ENCODE measurements at regions not wholly inside any gene's neighbourhood (a gene's known extent, or its start where the extent isn't known, plus 50 kb on each side); places are given as distances from the start of the nearest gene placed in this dataset.
"Not testable (repeated sequence)": the region's sequence is repeated elsewhere in the genome, so short reads cannot be mapped to it uniquely, and the experiment has no call there.

DNA sequence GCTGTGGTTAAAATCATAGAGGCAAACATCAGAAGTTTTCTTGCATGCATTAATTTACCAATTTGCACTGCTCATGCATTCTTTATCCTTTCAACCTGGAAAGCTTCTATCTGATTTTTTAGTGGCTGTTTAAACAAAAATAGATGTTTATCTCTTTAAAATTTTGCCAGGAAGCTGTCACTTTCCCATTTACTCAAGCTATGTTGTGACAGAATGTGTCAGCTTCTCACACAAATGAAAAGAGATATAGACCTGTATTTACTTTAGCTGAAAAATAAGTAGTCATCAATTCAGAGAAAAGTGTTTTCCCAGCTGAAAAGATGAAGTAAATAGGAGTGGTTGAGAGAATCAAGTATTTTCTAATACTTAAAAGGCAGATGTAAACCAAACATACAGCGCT is 872.8 kb downstream of the DACH1 start:
- DNase-seq (ENCODE audit: low spot score) = no peak

DNA sequence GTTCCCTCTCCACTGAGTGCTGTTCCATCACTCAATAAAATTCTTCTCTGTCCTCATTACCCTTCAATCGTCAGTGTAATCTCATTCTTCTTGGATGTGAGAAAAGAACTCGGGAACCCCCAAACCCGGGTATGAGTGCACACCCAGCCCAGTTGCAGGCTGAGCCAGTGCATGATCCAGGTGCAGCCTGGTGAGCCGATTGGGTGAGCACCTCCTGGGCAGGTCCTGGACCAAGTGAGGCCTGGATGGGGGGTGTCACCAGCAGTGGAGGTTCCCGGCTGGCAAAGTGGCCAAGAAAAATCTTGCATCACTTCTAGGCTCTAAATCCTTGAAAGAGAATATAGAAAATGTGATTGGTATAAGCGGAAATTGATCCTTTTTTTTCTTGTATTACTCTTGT is 878.8 kb upstream of the KLHL1 start:
- DNase-seq (ENCODE audit: low spot score) = no peak

GRCh38 chr13:70985371-70985770 is 877.1 kb upstream of the KLHL1 start:
- no peak for DNase-seq (ENCODE audit: low spot score)

- DNase-seq (ENCODE audit: low spot score) = not testable (repeated sequence)
Observed at GRCh38 chr13:70981219-70981618, 873.0 kb upstream of the KLHL1 start.

- no peak for DNase-seq (ENCODE audit: low spot score)
Observed at GRCh38 chr13:70969321-70969720, 861.1 kb upstream of the KLHL1 start.

DNA sequence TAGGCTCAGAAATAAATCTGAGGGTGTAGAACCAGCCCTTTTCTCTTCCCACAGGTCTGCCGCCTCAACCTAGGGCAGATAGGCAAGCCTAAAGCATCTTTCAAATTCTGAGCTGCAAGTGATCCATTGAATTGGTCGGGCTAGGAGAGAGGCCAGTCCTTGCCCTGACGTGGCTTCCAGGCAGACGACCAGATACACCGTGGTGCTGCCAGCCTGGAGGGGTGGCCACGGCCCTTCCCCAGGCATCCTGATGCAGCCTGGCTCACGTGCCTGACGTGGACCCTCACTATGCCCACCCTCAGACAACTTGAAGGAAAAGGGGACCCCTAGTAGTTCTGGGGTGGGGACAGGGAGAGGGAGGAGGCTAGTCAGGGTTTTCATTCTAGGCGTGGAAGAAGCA is 859.3 kb upstream of the KLHL1 start:
- DNase-seq (ENCODE audit: low spot score) = no peak

DNA sequence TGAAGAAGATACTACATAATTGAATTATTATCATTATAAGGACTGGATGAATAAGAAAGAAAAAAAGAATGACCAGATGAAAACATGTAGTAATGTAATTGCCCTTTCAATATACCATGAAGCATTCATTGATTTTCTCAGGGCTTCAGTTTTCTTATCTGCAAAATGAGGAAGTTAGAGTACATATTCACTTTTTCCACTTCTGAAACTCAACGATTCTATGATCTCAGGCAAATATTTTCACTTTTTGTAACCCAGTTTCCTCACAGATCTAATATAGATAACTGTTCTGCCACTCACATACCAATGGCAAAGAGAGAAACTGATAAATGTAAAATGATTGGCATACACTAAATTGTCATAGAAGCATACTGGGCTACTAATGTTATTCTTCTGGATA is 856.6 kb upstream of the KLHL1 start:
- no peak for DNase-seq (ENCODE audit: low spot score)

DNA sequence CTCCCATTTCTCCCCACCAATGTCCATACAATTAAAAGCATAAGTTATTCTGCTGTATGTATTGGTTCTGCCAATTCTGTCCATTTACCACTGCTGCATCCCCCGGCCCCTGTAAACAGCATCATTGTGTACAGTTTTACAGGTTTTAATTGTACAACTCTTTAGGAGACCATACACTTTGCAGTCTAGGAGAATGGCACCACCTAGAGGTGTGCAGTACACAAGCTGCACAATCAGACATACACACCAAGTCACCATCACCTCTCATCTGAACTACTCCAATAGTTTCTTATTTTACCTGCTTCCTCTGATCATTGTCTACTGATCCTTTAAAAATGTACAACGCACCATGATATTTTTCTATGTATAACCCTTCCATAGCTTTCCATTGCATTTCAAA is 855.9 kb upstream of the KLHL1 start:
- DNase-seq (ENCODE audit: low spot score) = no peak

- no peak for DNase-seq (ENCODE audit: low spot score)
Observed at GRCh38 chr13:70960841-70961443, 852.7 kb upstream of the KLHL1 start.

DNA sequence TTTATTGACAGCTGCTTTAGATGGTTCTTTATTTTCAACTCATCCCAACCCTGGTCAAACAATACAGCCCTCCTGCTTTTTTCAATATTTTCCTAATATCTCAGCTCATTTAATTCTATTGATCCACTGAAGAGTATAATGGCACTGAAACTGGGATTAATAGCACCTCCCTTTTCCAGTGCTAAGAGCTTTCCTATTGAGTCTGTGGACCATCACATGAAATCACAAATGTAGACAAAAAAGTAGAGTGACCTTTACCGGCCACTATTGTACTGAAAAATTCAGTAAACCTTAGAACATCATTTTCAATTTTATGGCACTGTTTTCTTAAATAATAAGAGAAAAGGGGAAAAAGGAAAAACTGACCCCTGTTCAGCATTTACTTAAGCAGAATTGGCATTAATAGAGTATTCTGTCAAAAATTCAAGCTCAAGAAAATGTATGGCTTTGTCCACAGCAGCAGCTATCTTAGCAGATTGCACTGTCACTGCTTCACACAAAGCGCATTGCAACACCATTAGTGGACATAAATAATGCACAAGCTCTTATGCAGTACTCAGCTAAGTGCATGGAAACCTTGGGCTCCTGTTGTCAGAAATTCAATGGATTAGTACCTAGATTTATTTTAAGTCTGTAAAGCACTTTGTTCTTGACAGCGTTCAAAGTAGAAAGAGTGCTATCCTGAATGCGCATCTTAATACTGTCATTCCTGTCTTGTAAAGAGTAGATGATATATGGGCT is 851.0 kb upstream of the KLHL1 start:
- no peak for DNase-seq (ENCODE audit: low spot score)

- no peak for DNase-seq (ENCODE audit: low spot score)
Observed at GRCh38 chr13:70955887-70956286, 847.6 kb upstream of the KLHL1 start.

DNA sequence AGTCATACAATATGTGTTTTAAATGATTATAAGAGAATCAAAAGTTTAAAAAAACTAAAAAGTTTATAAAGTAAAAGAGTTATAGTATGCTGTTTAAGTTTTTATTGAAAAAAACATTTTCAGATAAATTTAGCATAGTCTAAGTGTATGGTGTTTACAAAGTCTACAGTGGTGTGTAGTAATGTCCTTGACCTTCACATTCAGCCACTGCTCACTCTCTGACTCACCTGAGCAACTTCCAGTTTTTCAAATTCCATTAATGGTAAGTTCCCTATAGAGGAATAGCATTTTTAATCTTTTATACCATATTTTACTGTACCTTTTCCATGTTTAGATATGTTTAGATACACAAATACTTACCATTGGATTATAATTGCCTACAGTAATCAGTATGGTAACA is 842.4 kb upstream of the KLHL1 start:
- no peak for DNase-seq (ENCODE audit: low spot score)

- no peak for DNase-seq (ENCODE audit: low spot score)
Observed at GRCh38 chr13:70945506-70945905, 837.3 kb upstream of the KLHL1 start.

GRCh38 chr13:70941454-70941853 is 833.2 kb upstream of the KLHL1 start:
- no peak for DNase-seq (ENCODE audit: low spot score)

DNA sequence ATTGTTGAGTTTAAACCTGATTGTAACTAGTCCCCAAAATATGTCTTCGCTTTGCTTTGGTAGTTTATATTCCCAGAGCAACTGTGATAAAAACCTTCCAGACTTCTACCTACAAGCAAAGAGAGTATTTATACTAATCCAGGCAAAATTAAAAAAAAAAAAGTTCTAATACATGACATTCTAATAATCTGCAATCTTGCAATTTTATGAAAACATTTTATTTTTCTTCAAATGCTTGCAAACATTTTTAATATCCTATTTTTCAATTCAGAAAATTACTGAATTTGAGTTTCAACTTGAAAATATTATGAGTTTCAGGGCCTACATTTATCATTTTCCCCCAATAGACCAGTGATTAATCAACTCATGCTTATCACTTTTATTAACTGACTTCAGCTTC is 830.2 kb upstream of the KLHL1 start:
- DNase-seq (ENCODE audit: low spot score) = no peak

DNA sequence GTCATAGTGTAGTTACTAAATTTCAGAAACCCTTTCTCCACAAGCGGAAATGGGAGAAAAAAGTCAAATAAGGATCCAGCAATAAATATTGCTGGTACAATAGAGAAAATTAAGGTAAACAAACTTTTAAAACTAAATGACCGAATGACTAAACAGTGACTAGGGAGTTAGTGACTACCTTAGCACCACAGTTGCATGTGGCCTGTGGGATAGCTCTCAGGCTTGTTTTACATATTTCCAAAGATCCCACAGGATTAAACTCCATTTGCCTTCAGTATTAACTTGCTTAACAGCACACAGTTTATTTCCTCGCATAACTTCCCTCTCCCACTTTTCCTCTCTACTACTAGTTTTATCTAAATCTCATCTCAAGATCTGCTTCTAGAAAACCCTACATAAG is 824.3 kb upstream of the KLHL1 start:
- DNase-seq (ENCODE audit: low spot score) = no peak

DNA sequence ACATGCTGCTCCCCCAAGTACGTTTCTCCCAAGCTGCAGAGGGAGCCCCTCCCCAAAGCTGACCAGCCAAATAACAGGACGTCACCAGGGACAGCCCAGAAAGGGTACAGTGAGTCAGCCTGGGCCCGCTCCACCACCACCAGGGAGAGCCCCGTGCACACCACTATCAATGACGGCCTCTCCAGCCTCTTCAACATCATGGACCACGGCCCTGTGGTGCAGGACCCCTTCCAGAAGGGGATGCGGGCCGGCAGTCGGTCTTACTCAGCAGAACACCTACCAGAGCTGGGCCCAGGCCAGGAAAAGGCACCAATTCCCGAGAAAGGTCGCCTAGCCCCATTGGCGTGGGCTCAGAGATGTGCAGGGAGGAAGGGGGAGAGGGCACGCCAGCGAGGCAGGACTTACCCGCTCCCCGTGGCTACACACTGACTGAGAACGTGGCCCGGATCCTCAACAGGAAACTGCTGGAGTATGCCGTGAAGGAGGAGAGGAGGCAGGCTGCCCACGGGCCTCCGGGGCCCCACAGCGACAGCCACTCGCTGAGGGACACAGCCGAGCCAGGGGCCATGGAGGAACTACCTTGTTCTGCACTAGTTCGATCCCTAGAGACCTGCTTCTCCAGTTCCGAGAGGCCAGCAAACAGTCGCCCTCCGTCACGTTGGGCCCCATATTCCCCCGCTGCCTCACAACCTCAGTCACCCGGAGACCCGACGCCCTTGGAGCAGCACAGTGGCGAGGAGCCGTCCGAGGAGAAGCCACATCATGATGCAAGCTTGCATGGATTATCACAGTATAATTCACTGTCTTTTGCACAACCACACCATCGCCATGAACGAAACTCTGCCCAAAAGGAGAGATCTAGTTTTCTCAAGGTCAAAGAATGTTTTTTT is 815.9 kb upstream of the KLHL1 start:
- DNase-seq (ENCODE audit: low spot score) = no peak

GRCh38 chr13:70911286-70911685 is 803.0 kb upstream of the KLHL1 start:
- DNase-seq (ENCODE audit: low spot score) = no peak

DNA sequence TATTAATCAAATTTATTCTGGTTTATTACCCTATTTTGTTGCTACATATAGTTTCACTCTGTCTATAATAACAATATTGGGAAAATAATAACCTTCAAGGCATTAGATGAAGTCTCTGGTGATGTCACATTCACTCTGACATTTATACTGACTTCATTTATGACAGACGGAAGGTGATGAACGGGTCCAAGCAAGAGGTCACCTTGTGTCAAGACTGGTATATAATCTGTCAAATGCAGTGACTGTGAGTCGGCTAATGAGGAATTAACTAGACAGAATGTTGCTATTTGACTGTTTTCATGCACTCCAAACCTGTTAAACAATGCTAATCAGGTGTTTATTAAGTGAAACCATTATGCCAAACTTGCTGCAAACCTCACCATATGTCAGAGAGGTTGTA is 800.5 kb upstream of the KLHL1 start:
- no peak for DNase-seq (ENCODE audit: low spot score)

GRCh38 chr13:70905035-70905434 is 796.8 kb upstream of the KLHL1 start:
- DNase-seq (ENCODE audit: low spot score) = no peak

- no peak for DNase-seq (ENCODE audit: low spot score)
Observed at GRCh38 chr13:70896136-70896535, 787.9 kb upstream of the KLHL1 start.

GRCh38 chr13:70895599-70895998 is 787.3 kb upstream of the KLHL1 start:
- DNase-seq (ENCODE audit: low spot score) = no peak

GRCh38 chr13:70894258-70894657 is 786.0 kb upstream of the KLHL1 start:
- no peak for DNase-seq (ENCODE audit: low spot score)
